NB4 (cell line): ENCODE measurements at regions not wholly inside any gene's neighbourhood (a gene's known extent, or its start where the extent isn't known, plus 50 kb on each side); places are given as distances from the start of the nearest gene placed in this dataset.
"Not testable (repeated sequence)": the region's sequence is repeated elsewhere in the genome, so short reads cannot be mapped to it uniquely, and the experiment has no call there.

Source experiments
- DNase-seq: peaks from one replicate; pipeline ENCODE4 v3.0.0; 2010; ENCODE audit warnings: low read depth
- H3K4me3 ChIP-seq: one replicate; pipeline ENCODE4 v1.5.1; 2011; ENCODE audit warnings: mild to moderate bottlenecking, low read depth, low read length, moderate library complexity
- MYC ChIP-seq: IDR thresholded peaks from 2 replicates; pipeline ENCODE4 v1.6.1; 2011; ENCODE audit warnings: low read depth, low read length
- POLR2A ChIP-seq: IDR thresholded peaks from 2 replicates; pipeline ENCODE4 v1.6.1; 2011; ENCODE audit warnings: mild to moderate bottlenecking; ENCODE audit not compliant: insufficient read length; ENCODE audit errors: extremely low read depth
- TF ChIP-seq, protein P1 (sequence below): IDR thresholded peaks from 2 replicates; pipeline ENCODE4 v1.6.1; 2011; ENCODE audit warnings: low read depth, low read length
- TF ChIP-seq, protein P2 (sequence below): IDR thresholded peaks from one replicate; pipeline ENCODE4 v1.5.1; 2012; ENCODE audit warnings: low read depth, low read length

DNA sequence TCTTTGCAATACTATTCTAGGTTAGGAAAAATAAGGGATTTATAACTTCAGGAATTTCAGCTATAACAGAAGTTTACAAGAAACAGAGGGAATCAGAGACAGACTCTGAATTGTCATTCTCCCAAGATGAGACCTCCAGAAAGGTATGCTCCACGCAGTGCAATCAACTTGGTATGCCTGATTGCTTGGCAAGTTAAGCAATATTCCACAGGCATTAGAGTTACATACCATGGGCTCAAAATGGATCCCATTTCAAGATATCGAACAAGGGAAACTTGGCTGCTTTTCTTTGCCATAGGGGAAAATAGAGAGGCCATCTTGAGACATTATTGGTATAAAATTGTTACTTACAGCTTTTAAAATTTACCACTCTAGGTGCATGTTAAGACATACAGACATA lies 615.6 kb upstream of the SOX9 start:
- DNase-seq: no peak
- no peak overlapping the region for H3K4me3 ChIP-seq
- TF ChIP-seq MYC (no peak), POLR2A (no peak)
- TF ChIP-seq, protein P1, sequence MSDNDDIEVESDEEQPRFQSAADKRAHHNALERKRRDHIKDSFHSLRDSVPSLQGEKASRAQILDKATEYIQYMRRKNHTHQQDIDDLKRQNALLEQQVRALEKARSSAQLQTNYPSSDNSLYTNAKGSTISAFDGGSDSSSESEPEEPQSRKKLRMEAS: no peak
- TF ChIP-seq, protein P2, sequence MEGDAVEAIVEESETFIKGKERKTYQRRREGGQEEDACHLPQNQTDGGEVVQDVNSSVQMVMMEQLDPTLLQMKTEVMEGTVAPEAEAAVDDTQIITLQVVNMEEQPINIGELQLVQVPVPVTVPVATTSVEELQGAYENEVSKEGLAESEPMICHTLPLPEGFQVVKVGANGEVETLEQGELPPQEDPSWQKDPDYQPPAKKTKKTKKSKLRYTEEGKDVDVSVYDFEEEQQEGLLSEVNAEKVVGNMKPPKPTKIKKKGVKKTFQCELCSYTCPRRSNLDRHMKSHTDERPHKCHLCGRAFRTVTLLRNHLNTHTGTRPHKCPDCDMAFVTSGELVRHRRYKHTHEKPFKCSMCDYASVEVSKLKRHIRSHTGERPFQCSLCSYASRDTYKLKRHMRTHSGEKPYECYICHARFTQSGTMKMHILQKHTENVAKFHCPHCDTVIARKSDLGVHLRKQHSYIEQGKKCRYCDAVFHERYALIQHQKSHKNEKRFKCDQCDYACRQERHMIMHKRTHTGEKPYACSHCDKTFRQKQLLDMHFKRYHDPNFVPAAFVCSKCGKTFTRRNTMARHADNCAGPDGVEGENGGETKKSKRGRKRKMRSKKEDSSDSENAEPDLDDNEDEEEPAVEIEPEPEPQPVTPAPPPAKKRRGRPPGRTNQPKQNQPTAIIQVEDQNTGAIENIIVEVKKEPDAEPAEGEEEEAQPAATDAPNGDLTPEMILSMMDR: no peak

DNA sequence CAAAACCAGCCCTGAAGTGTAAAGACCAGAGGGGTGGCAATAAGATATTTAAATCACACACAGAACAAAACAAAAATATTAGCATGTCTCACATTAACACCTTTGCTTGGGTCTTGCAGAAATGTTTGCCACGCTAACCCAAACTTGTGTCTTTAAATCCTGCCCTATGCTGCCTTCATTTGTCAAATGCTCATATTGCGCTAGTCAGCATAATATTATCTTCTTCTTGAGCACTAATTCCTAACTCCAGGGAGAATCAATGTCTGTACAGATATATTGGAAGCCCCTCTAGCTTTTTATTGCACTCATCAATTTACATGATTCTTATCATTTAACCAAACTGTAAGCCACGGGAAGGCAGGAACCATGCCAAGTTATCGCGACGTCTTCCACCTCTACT lies 614.8 kb upstream of the SOX9 start:
- no peak overlapping the region for H3K4me3 ChIP-seq
- DNase-seq: no peak
- TF ChIP-seq POLR2A (no peak), MYC (no peak)
- TF ChIP-seq, protein P2: no peak
- TF ChIP-seq, protein P1: no peak

DNA sequence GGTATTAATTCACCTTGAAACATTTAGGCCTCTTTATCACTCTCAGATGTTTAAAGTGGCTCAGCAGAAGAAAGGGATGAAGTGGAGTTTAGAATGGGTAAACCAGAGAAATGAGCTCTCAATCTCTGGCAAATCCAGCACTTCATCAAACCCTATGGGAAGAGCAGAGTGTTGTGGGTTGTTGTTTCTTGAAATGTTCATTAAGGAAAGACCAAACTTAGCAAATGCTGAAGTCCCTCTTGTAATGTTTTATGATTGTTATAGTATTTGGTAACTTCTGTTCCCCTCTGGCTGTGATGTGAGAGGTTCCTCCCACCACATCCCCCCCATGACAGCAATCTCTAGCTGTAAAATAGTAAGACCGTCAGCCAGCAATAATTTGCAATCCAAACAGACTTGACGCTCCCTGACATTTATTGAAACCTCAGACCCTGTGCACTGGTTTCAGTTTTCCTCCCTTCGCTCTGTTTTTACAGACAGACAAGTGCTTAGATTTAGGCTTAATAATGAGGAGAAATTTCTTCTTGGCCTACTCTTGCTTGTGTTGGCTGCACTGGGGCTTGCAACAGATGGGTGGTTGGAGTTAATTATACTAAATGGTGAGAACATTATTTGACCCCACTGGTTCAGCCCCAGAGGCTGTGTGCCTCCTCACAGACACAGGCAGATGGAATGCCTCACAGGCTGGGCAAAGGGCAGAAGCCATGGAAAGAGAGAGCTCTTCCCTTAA lies 609.4 kb upstream of the SOX9 start:
- DNase-seq: no peak
- TF ChIP-seq POLR2A: no peak
- no peak for TF ChIP-seq MYC
- TF ChIP-seq, protein P1: no peak
- TF ChIP-seq, protein P2: no peak
- no peak overlapping the region for H3K4me3 ChIP-seq

DNA sequence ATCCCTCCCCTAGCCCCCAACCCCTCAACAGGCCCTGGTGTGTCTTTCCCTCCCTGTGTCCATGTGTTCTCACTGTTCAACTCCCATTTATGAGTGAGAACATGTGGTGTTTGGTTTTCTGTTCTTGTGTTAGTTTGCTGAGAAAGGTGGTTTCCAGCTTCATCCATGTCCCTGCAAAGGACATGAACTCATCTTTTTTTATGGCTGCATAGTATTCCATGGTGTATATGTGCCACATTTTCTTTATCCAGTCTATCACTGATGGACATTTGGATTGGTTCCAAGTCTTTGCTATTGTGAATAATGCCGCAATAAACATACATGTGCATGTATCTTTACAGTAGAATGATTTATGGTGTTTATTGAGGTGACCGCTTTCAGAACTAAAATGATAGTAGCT lies 607.1 kb upstream of the SOX9 start:
- not testable (repeated sequence) for H3K4me3 ChIP-seq, DNase-seq

DNA sequence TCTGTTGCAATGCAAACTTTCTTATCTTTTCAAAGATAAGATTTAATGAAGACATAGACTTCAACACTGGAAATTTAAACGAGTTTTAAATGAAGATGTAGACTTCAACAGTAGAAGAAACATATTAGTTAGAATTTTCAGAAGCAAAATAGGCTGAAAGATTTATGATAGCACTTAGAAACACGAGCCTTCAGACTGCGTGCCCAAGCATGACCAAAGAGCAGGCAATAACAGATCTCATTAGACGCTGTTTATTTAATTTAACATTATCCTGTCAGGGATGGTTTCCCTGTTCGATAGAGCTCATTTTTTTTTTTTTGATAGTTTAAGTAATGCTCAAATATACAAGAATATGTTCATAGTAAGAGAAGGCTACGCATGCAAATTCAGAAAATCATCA lies 604.7 kb upstream of the SOX9 start:
- TF ChIP-seq, protein P2: no peak
- TF ChIP-seq, protein P1: no peak
- no peak for TF ChIP-seq POLR2A
- no peak for TF ChIP-seq MYC
- no peak overlapping the region for H3K4me3 ChIP-seq
- no peak for DNase-seq

DNA sequence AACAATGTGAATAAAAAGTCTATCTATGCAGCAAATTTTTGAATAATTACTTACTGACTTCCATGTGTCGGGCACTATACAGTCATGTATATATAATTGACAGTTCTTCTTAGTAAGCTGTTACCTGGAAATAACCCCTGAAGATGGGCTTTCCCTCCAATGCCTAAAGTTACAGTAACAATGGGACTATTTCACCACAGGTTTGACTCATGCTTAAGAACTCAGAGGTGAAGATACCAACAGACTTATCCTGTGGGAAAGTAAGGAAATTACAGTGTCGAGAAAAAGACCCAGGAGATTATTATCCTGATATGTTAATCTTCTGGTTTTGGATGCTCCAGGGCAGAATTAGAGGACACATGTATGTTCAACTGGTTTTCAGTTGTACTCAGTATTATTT lies 601.5 kb upstream of the SOX9 start:
- H3K4me3 ChIP-seq: no peak overlapping the region
- TF ChIP-seq, protein P1: no peak
- TF ChIP-seq, protein P2: no peak
- no peak for TF ChIP-seq POLR2A
- no peak for TF ChIP-seq MYC
- DNase-seq: no peak
